HepG2 (cell line): ENCODE measurements at regions not wholly inside any gene's neighbourhood (a gene's known extent, or its start where the extent isn't known, plus 50 kb on each side); places are given as distances from the start of the nearest gene placed in this dataset.

Experiments
- ATAC-seq: fragments of 200-7000 bp; cut with Tn5 transposase; 3 replicates; pipeline ENCODE4 v1.9.1; 2020; ENCODE audit warnings: mild to moderate bottlenecking, moderate library complexity
- BruUV-seq: library from RNA; stranded (reverse); fragments of 400-500 nt; replicated peaks from 2 replicates; lab custom pipeline; 2021; lab: Mats Ljungman, UMichigan
- CTCF ChIA-PET: fragments of 300-600 bp; formaldehyde crosslinking; extraction: SDS; loops from one replicate; lab custom pipeline; 2021; ENCODE audit warnings: low total read pairs, inconsistent platforms, low intra/inter-chr PET ratio; lab: Yijun Ruan, JAX
- POLR2A ChIA-PET: fragments of 350-600 bp; sonication (Branson Sonifier 250); formaldehyde crosslinking; loops from one replicate; lab custom pipeline; 2020; ENCODE audit warnings: antibody characterized with exemption, inconsistent platforms; lab: Yijun Ruan, JAX
- DNase-seq: peaks from one replicate; pipeline ENCODE4 v3.0.0-alpha.2; 2015; ENCODE audit warnings: low spot score
- FAIRE-seq: peaks from 3 replicates; lab custom pipeline; 2011; peaks lifted over from hg19 to GRCh38; lab: Jason Lieb, UNC
- H2AFZ ChIP-seq: one replicate; pipeline ENCODE4 v1.6.1; 2011; ENCODE audit warnings: low read length, inconsistent platforms
- H3K27ac ChIP-seq: fragments of 300-600 bp; 3 replicates; pipeline ENCODE4 v1.8.0; 2011; ENCODE audit warnings: mixed run types, mild to moderate bottlenecking, mixed read lengths, low read length, inconsistent platforms; ENCODE audit not compliant: insufficient read depth; ENCODE audit errors: extremely low read length
- H3K27me3 ChIP-seq, 2 experiments: fragments of 200-600 bp in 1 of 2; 2 replicates in 1 of 2; 3 replicates in 1 of 2; pipeline versions ENCODE4 v1.6.0 to v1.8.0; 2011; ENCODE audit warnings: low read length in 2 of 2, mild to moderate bottlenecking in 2 of 2, moderate library complexity in 2 of 2, inconsistent platforms in 1 of 2; ENCODE audit not compliant: insufficient read depth in 2 of 2, control insufficient read depth in 1 of 2
- H3K36me3 ChIP-seq, 2 experiments: fragments of 200-600 bp in 1 of 2; replicated peaks in 1 of 2; 2 replicates in 1 of 2; 3 replicates in 1 of 2; pipeline versions ENCODE4 v1.5.1 to v1.8.0; 2011; ENCODE audit warnings: low read length in 2 of 2, inconsistent platforms in 1 of 2; ENCODE audit not compliant: insufficient read depth in 2 of 2, control insufficient read depth in 1 of 2
- H3K4me1 ChIP-seq: 2 replicates; pipeline ENCODE4 v1.5.1; 2012; ENCODE audit warnings: low read length, inconsistent platforms; ENCODE audit not compliant: insufficient read depth
- H3K4me2 ChIP-seq: 2 replicates; pipeline ENCODE4 v1.6.0; 2011; ENCODE audit warnings: low read depth, low read length, inconsistent platforms
- H3K4me3 ChIP-seq, 3 experiments: fragments of 200-600 bp in 1 of 3; sonication (generic), shearing (Covaris generic) in 1 of 3; replicated peaks in 1 of 3; 2 replicates each; pipeline ENCODE4 v1.5.1; 2011 to 2016; ENCODE audit warnings: low read length in 3 of 3, inconsistent platforms in 2 of 3, low read depth in 2 of 3, mild to moderate bottlenecking in 2 of 3, control low read depth in 1 of 3, mixed read lengths in 1 of 3; ENCODE audit not compliant: insufficient read depth in 1 of 3
- H3K79me2 ChIP-seq: one replicate; pipeline ENCODE4 v1.6.1; 2011; ENCODE audit warnings: low read length, inconsistent platforms; ENCODE audit not compliant: insufficient read depth
- H3K9ac ChIP-seq: 2 replicates; pipeline ENCODE4 v1.6.0; 2011; ENCODE audit warnings: mild to moderate bottlenecking, low read depth, low read length, inconsistent platforms; ENCODE audit not compliant: insufficient read depth
- H3K9me3 ChIP-seq: 2 replicates; pipeline ENCODE4 v1.5.1; 2012; ENCODE audit warnings: mild to moderate bottlenecking, low read length
- H4K20me1 ChIP-seq: 2 replicates; pipeline ENCODE4 v1.6.0; 2011; ENCODE audit warnings: inconsistent platforms, mild to moderate bottlenecking, low read length, moderate library complexity; ENCODE audit not compliant: insufficient read depth
- ATM ChIP-seq: fragments of 450-650 bp; IDR thresholded peaks from 2 replicates; pipeline ENCODE4 v1.7.1; 2017; ENCODE audit warnings: mild to moderate bottlenecking, borderline replicate concordance
- CENPT ChIP-seq: sonication (generic); formaldehyde crosslinking; IDR thresholded peaks from 2 replicates; pipeline ENCODE4 v1.8.0; 2022; ENCODE audit warnings: low read depth, mild to moderate bottlenecking, moderate library complexity, missing genetic modification reagents
- HNRNPL ChIP-seq: fragments of 200-400 bp; formaldehyde crosslinking; IDR thresholded peaks from 2 replicates; pipeline ENCODE4 v1.6.1; 2017; ENCODE audit warnings: mild to moderate bottlenecking, low read depth, low read length
- MAF1 ChIP-seq: sonication (generic); formaldehyde crosslinking; IDR thresholded peaks from 2 replicates; pipeline ENCODE4 v1.5.0; 2020; ENCODE audit warnings: missing genetic modification reagents, borderline replicate concordance
- MAFG ChIP-seq: sonication (generic); formaldehyde crosslinking; IDR thresholded peaks from 2 replicates; pipeline ENCODE4 v1.5.1; 2020; ENCODE audit warnings: mild to moderate bottlenecking, missing genetic modification reagents
- NFE2L2 ChIP-seq: fragments of 150-350 bp; IDR thresholded peaks from 2 replicates; pipeline ENCODE4 v1.6.1; 2014; ENCODE audit warnings: low read length
- ZC3H13 ChIP-seq: sonication (generic); formaldehyde crosslinking; IDR thresholded peaks from 2 replicates; pipeline ENCODE4 v1.8.1; 2023; ENCODE audit warnings: mild to moderate bottlenecking, missing genetic modification reagents, moderate library complexity
- ZNF496 ChIP-seq: sonication (generic); formaldehyde crosslinking; IDR thresholded peaks from 2 replicates; pipeline ENCODE4 v1.8.1; 2023; ENCODE audit warnings: mild to moderate bottlenecking, moderate library complexity, missing genetic modification reagents; ENCODE audit not compliant: insufficient replicate concordance
- ZNF557 ChIP-seq: sonication (generic); formaldehyde crosslinking; IDR thresholded peaks from 2 replicates; pipeline ENCODE4 v1.4.0; 2020; ENCODE audit warnings: missing genetic modification reagents
- ZNF672 ChIP-seq: sonication (generic); formaldehyde crosslinking; IDR thresholded peaks from 2 replicates; pipeline ENCODE4 v1.8.1; 2022; ENCODE audit warnings: missing genetic modification reagents
- WGBS: methylation state at CpG from one replicate; pipeline ENCODE4 v1.1.6; 2017; ENCODE audit warnings: low lambda C conversion rate; 5-methylcytosine and 5-hydroxymethylcytosine counted together
- in situ Hi-C: cut with HindIII; loops from 2 replicates; pipeline ENCODE4 v1.10.0; 2017; ENCODE audit warnings: low pct_unique_long_range_greater_than_20kb; ENCODE audit not compliant: extremely low pct_ligation_motif_present
- intact Hi-C: fragments of 100-400 bp; cut with micrococcal nuclease; formaldehyde crosslinking; loops from one replicate; pipeline ENCODE4 v1.10.0; 2022; ENCODE audit not compliant: unreplicated experiment
- TF ChIP-seq, protein P1 (sequence below): fragments of 450-650 bp; IDR thresholded peaks from 2 replicates; pipeline ENCODE4 v1.6.1; 2017
- TF ChIP-seq, protein P2 (sequence below): sonication (generic); formaldehyde crosslinking; IDR thresholded peaks from 2 replicates; pipeline ENCODE4 v1.4.0; 2020; ENCODE audit warnings: missing genetic modification reagents, borderline replicate concordance
- TF ChIP-seq, protein P3 (sequence below): sonication (generic); formaldehyde crosslinking; IDR thresholded peaks from 2 replicates; pipeline ENCODE4 v1.4.0; 2020; ENCODE audit warnings: mild to moderate bottlenecking, missing genetic modification reagents

GRCh38 chr12:46531804-46532203, 159.2 kb upstream of the SLC38A2 start:
- Histone ChIP-seq H3K79me2 (no peaks in the 10 kb centered on the region), H2AFZ (no peak overlapping the region), H3K4me3 (no peak overlapping the region), H4K20me1 (no peaks in the 10 kb centered on the region), H3K27ac (no peak overlapping the region), H3K9me3 (0 out of 2 replicates have a peak, but pooled peaks cover 5% of the 10 kb centered on the region), H3K36me3 (no peaks in the 10 kb centered on the region), H3K27me3 (no peaks in the 10 kb centered on the region), H3K4me2 (no peak overlapping the region), H3K9ac (no peak overlapping the region), H3K4me1 (peaks cover 45% of the 10 kb centered on the region)
- in situ Hi-C loops (no loop called here), intact Hi-C loops (no loop called here)
- BruUV-seq, result no TSS peak
- ChIA-PET CTCF (no interaction called here), POLR2A (no interaction called here)
- DNase-seq (no peak), FAIRE-seq (no peak), ATAC-seq (no peak)
- 90% methylated on average over 2 of the region's 3 CpGs for WGBS
- no peak for TF ChIP-seq ZC3H13 (CRISPR knock-in tag)
- TF ChIP-seq, protein P1, sequence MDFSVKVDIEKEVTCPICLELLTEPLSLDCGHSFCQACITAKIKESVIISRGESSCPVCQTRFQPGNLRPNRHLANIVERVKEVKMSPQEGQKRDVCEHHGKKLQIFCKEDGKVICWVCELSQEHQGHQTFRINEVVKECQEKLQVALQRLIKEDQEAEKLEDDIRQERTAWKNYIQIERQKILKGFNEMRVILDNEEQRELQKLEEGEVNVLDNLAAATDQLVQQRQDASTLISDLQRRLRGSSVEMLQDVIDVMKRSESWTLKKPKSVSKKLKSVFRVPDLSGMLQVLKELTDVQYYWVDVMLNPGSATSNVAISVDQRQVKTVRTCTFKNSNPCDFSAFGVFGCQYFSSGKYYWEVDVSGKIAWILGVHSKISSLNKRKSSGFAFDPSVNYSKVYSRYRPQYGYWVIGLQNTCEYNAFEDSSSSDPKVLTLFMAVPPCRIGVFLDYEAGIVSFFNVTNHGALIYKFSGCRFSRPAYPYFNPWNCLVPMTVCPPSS, result no peak
- TF ChIP-seq ZNF672 (CRISPR knock-in tag), result no peak
- TF ChIP-seq NFE2L2, result no peak
- no peak for TF ChIP-seq CENPT (CRISPR knock-in tag)
- TF ChIP-seq ZNF557 (CRISPR knock-in tag), result no peak
- TF ChIP-seq MAF1 (CRISPR knock-in tag), result no peak
- TF ChIP-seq, protein P2, sequence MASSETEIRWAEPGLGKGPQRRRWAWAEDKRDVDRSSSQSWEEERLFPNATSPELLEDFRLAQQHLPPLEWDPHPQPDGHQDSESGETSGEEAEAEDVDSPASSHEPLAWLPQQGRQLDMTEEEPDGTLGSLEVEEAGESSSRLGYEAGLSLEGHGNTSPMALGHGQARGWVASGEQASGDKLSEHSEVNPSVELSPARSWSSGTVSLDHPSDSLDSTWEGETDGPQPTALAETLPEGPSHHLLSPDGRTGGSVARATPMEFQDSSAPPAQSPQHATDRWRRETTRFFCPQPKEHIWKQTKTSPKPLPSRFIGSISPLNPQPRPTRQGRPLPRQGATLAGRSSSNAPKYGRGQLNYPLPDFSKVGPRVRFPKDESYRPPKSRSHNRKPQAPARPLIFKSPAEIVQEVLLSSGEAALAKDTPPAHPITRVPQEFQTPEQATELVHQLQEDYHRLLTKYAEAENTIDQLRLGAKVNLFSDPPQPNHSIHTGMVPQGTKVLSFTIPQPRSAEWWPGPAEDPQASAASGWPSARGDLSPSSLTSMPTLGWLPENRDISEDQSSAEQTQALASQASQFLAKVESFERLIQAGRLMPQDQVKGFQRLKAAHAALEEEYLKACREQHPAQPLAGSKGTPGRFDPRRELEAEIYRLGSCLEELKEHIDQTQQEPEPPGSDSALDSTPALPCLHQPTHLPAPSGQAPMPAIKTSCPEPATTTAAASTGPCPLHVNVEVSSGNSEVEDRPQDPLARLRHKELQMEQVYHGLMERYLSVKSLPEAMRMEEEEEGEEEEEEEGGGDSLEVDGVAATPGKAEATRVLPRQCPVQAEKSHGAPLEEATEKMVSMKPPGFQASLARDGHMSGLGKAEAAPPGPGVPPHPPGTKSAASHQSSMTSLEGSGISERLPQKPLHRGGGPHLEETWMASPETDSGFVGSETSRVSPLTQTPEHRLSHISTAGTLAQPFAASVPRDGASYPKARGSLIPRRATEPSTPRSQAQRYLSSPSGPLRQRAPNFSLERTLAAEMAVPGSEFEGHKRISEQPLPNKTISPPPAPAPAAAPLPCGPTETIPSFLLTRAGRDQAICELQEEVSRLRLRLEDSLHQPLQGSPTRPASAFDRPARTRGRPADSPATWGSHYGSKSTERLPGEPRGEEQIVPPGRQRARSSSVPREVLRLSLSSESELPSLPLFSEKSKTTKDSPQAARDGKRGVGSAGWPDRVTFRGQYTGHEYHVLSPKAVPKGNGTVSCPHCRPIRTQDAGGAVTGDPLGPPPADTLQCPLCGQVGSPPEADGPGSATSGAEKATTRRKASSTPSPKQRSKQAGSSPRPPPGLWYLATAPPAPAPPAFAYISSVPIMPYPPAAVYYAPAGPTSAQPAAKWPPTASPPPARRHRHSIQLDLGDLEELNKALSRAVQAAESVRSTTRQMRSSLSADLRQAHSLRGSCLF (CRISPR knock-in tag), result no peak
- no peak for TF ChIP-seq HNRNPL
- TF ChIP-seq, protein P3, sequence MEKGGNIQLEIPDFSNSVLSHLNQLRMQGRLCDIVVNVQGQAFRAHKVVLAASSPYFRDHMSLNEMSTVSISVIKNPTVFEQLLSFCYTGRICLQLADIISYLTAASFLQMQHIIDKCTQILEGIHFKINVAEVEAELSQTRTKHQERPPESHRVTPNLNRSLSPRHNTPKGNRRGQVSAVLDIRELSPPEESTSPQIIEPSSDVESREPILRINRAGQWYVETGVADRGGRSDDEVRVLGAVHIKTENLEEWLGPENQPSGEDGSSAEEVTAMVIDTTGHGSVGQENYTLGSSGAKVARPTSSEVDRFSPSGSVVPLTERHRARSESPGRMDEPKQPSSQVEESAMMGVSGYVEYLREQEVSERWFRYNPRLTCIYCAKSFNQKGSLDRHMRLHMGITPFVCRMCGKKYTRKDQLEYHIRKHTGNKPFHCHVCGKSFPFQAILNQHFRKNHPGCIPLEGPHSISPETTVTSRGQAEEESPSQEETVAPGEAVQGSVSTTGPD (CRISPR knock-in tag), result no peak
- no peak for TF ChIP-seq MAFG (CRISPR knock-in tag)
- no peak for TF ChIP-seq ATM
- no peak for TF ChIP-seq ZNF496 (CRISPR knock-in tag)
